ENCODE measurements at regions not wholly inside any gene's neighbourhood (a gene's known extent, or its start where the extent isn't known, plus 50 kb on each side); places are given as distances from the start of the nearest gene placed in this dataset.

- DNase-seq (ENCODE audit: low read depth in 2 of 2): no peak
Measured at GRCh38 chr3:187822402-187822801, 77.1 kb upstream of the BCL6 start.

GRCh38 chr3:187823746-187824145 lies 78.5 kb upstream of the BCL6 start:
- no peak for DNase-seq (ENCODE audit: low read depth in 2 of 2)

DNA sequence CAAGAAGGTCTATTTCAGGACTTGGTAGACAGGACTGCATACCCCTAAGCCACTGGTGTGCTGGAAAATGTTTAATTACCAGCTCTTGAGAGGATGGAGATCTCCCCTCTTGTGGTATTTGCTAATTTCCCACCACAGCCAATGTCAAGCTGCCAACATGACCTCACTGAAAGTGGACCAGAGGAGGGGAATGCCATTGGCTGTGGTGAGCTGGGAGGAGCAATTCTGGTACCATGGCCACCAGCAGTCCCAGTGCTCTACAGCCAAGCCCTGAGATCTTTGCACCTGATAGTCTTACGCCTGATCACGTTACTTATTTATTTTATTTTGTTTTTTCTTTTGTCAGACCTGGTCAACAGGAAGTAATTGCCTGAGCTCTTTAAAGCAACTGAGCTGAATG lies 82.5 kb upstream of the BCL6 start:
- no peak for DNase-seq (ENCODE audit: low read depth in 2 of 2)

DNA sequence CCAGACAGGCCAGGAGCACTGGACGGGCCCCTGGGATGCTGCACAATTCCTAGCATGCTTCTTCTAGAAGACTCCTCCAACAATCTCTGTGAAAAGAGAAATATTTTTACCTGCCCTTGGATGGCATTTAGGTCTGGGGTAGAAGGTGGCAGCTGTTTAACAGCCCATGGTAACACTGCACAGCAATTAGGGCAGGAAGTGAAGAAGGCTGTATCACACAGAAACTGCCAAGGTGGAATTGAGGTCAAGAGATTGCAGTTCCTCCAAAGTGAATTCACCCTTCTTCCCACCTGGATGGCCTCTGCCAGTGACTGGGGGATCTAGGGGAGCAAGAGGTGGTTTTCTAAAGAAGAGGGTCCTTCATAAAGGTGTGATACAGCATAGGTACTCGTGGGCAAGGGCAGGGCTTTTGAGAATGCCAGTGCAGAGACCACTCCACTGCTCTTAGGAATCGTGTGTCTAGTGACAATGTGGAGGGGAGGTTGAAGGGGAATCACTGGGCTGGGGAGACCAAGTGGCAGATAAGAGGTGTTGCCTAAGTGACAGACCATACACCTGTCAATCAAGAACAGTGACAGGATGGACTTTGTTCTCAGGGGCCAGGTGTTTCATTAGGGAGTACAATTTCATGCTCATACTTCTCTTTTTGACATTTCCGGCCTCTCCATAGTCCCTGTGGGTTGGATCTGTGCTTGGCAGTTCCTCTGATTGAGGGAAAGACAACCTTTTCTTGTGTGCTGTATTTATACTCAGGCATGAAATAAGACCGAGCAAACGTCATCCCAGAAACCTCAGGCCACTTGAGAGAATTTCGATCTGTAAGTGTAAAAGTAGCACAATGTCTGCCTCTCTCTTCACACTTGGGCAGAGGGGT lies 83.5 kb upstream of the BCL6 start:
- DNase-seq (ENCODE audit: low read depth in 2 of 2): no peak

- no peak for DNase-seq (ENCODE audit: low read depth in 2 of 2)
Measured at GRCh38 chr3:187830181-187830580, 84.9 kb upstream of the BCL6 start.

DNA sequence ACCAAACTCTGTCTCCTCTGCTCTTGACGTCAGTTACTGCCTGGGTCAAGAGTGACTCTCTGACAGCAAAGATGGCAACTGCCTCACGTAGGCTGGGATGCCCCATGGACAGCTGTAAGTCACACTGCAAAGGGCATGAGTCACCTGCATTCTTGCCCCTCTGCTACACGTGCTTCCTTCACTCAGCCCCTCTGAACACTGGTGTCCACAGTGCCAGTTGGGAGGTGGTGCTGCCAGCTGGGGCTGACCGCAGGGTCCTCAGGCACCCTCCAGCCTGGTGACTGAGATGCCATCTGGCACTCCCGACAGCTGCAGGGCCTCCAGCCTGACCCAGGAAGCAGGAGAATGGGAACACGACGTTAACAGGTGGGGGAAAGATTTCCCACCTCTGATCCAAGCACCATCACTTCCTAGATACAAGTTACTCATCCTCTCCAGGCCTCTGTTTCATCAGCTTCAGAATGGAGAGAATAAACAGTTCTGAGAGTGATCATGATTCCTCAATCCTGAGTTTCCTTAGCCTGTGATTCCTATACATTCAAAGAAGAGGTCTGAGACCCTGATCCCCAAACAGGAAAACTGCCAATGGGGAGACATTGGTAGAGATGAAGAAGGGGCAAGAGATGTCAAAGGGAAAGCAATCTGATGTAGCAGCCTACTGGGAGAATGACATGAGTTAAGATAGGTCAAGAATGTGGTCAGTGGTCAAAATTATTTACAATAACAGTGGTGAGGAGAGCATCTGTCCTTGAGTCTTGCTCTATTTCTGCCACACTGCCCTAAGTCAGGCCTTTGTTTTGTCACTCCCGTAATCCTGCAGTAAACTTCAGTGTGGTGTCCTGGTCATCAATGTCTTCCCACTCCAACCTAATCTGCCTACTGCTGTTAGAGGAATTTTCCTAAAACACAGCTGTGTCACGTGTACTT lies 86.1 kb upstream of the BCL6 start:
- no peak for DNase-seq (ENCODE audit: low read depth in 2 of 2)

DNA sequence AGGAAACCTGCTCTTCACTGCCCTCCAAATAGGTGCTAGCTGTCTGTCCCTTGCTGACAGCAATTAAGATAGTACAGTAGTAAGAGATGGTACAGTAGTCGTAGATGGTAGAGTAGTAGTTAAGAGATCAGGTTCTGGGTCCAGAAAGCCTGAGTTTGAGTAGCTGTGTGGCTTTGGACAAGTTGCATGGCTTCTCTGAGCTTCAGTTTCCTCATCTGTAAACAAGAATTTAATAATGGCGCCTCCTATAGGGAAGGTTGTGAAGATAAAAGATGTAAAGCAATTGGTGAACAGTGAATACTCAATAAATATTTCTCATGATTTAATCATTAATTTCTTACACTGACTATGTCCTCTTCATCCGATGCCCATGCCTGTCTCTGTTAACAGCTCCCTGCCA lies 86.9 kb upstream of the BCL6 start:
- no peak for DNase-seq (ENCODE audit: low read depth in 2 of 2)

DNA sequence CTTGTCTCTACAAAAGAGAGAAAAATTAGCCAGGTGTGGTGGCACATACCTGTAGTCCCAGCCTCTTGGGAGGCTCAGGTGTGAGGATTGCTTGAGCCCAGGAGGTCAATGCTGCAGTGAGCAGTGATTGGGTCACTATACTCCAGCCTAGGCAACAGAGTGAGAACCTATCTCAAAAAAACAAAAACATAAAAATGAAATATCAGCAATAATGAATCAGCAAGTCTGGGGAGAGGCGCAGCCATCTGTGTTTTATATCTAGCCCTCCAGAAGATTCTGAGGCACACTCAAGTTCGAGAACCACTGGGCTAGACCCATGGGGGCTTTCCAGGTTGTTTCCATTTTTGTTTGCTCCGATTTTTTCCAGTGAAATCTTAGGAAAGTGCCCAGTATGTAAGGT lies 88.1 kb upstream of the BCL6 start:
- no peak for DNase-seq (ENCODE audit: low read depth in 2 of 2)

DNA sequence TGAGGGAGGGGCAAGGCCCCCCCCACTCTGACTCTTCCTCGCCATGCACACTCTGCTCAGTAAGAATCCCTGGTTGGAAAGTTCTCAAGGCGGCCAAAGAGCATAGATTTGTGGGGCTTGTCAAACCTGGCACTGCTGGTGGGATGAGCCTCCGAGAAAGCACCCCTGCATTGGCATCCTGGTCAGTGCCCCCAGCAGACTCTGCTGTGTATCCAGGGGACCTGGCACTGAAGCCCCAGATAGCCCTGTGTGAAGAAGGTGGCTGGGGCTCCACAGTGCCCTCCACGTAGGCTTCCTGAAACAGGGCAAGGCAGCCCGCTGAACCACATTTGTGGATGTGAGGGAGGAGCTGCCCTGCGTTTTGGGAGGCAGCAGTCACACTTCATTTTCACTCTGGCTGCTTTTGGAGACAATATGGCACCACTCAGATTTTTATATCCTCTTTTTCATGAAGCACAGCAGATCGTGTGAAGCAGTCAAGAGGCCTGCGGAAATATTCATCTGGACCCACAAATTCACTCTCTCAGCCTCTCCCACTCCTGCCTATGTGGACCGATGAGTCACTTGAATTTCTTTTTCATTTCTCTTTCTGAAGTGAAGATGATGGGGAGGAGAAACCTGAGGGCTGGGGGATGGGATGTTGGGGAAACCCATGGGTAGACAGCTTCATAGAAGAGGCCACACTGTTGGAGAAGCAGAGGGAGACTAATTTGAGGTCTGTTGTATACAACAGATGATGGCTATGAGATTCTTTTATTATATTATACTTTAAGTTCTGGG lies 88.7 kb upstream of the BCL6 start:
- no peak for DNase-seq (ENCODE audit: low read depth in 2 of 2)

DNA sequence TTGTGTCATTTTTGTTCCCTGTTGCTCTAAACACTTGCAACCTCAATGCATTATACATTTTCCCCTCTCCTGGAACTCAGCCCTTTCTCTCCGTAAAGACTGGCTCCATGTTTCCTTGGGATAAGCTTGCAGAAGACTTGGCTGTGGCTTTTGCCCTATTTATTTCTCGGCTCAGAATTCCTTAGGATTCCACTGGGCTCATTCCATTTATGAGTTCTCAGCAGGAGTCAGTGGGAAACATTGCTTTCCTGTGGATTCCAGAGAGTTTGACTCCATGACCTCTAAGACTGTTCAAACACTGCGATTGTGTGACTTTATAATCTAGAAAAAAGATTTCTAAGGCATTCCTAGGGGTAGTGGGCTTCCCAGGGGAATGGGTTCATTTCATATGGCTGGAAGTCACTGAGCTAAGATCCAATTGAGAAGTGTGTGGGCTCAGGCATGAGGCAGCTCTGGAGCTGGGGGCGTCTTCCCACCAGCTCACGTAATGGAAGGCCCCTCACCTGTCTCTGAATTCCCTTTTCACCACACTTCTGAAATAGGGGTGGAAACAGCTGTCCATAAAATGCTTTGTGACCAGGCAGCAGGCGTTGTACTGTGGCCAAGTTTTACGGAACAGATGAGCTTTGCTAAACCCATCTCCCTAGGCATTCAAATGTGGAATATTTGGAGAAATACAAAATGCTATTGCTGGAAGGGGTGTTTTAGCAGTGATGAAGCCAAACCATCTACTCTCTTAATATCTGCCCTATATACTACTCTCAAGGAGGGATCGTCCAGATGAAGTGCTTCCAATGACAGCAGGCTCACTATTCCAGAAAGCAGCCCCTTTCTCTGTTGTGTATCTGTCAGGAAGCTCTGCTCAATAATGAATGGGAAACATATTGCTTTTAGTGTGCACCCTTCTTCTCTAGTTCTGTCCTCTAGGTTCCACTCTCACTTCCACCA lies 91.8 kb upstream of the BCL6 start:
- no peak for DNase-seq (ENCODE audit: low read depth in 2 of 2)

- no peak for DNase-seq (ENCODE audit: low read depth in 2 of 2)
Measured at GRCh38 chr3:187838016-187838540, 92.8 kb upstream of the BCL6 start.

DNA sequence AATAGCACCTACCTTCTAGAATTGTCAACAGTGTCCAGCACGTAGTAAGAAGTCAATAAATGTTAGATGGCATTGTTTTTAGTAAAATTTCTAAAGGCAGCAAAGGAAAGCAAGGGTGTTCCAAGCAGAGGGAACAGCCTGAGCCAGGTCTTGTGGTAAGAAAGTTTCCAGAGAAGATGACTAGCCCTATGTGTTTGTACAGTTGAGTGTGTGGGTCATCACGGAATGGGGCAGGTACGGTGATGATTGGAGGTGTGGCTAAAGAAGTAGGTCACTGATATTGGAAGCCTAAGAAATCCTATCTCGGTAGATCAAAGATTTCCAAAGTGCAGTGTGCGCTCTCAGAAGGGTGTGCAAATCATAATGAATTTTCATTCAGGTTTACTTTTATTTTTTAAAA lies 94.2 kb upstream of the BCL6 start:
- DNase-seq (ENCODE audit: low read depth in 2 of 2): no peak

DNA sequence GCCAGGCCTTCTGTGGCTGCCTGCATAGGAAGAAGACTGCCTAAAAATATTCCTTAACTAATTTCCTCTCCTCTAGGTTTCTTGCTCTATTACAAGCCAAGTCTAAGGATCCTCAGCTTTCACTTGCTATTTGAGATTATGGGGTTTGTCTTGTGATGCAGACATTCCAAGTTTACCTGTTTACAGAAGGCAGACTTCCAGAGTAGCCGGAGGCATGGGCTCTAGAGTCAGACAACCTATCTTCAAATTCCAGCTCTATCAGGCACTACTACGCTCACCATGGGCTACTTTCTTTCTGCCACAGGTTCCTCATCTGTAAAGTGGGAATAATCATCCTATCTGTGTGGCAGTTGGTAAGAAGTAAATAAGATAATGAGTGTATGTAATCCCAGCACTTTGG lies 95.6 kb upstream of the BCL6 start:
- no peak for DNase-seq (ENCODE audit: low read depth in 2 of 2)

- no peak for DNase-seq (ENCODE audit: low read depth in 2 of 2)
Measured at GRCh38 chr3:187841560-187841959, 96.3 kb upstream of the BCL6 start.

DNA sequence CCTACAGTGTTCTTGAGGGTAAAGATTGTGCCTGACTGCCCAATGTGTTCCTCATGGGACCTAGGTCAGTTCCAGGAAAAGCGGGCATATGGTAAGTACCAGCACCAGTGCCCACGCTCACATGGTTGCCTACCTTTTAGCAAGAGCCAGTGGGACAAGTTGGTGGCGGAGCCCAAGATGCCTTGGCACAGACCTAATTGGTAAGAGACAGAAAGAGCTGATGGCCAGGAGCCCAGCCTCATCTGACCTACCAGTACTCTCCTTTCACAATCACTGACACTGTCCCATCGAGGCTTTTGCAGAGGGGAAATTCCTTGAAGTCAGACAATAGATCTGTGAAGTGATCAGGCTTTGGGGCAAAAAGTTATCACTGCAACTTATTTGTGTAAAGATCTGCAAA lies 98.4 kb upstream of the BCL6 start:
- no peak for DNase-seq (ENCODE audit: low read depth in 2 of 2)

DNA sequence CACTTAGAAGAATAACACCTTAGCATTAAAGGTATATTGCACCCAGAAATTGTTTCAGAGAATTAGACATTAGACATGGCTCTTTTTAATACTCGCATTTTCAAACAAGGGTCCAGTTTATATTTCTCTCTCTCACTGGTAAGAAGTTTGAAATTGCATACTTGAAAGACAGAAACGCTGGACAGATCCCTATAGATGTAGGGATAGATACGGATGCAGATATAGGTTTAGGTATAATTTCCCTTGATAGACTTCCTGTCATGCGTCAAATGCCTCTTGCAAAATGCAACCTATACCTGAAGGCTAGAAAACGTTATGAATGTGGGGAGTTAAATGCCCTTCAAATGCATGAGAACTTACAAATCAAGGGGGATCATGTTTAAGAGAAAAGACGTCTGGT lies 99.4 kb upstream of the BCL6 start:
- DNase-seq (ENCODE audit: low read depth in 2 of 2): no peak

DNA sequence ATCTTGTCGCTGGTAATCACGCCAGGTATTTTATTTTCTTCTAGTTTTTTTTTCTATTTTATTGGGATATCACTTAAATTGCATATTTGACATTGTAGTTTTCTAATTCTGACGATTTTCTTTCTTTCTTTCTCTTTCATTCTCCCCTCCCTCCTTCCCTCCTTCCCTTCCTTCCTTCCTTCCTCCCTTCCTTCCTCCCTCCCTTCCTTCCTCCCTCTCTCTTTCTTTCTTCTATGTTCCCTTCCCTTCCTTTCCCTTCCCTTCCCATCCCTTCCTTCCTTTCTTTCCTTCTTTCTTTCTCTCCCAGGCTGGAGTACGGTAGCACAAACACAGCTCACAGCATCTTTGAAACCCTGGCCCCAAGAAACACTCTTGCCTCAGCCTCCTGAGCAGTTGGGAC lies 100.6 kb upstream of the BCL6 start:
- DNase-seq (ENCODE audit: low read depth in 2 of 2): no peak

DNA sequence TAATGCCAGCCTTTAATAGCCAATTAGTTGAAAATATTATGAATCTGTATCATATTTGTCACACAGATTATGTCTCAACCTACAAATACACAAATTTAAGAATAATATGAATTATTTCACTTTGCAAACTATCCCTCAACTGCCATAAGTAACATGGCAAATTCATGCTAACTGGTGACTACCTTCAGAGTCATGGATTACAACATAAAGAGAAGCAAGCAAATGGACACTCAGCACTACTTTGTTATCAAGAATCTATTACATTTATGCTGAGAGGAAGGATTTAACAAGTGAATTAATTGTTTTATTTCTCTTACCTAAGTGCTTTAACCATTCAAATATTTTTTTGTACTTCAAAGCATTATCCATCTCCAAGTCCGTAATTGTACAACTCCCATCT lies 103.1 kb upstream of the BCL6 start:
- DNase-seq (ENCODE audit: low read depth in 2 of 2): no peak

DNA sequence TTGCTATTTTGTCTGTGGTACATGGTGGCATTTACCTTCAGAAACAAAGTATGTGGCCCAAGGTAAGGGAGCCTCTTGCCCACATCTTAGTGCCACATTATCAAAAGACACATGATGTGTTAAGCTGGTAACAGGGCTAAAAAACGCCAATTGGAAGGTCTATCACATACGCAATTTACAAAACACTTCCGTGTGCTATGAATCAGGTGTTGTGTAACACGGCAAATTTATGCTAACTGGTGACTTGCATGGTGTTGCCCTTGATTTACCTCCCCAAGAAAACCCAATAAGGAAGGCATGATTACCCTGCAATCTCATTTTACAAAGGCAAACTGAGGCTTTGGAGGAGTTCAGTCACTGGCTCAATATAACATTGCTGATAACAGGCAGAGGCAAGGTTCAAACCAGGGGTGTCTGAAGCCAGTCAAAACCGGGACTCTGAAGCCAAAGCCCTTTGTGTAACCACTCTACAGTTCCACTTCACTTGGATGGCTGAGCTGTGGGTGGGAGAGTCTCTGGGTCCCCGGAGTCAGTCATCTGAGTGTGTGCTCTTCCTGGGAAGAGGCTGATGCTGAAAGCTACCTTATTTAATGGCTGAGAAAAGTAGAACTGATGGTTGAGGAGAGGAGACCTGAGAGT lies 103.9 kb upstream of the BCL6 start:
- no peak for DNase-seq (ENCODE audit: low read depth in 2 of 2)

DNA sequence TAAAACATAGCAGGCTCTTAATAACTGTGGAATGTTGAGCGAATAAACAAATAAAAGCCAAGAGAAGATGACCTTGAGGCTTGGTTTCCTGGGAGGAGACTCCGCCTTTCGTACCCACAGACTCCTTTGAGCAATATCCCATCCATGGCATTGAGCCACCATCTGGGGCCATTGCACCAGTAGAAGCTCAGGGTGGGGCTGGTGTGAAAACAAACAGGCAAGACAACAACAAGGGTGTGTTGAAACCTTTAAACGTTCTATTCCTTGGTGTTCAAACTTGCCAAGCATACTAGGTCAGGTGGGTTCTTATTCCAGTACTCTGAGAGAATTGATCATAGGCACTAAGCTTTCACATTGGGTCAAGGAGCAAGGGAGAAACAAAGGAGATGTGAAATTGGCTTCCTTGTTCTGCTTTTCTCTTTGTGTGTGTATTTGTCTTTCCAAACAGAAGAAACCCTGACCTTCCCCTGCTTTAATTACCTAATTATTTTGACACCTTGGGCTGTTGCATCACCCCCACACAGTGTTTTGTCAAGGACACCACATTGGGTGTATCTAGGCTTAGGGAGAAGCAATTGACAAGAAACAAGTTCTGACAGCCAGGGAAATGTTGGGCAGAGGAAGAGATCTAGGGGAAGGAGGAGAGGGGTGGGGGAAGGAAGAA lies 105.1 kb upstream of the BCL6 start:
- no peak for DNase-seq (ENCODE audit: low read depth in 2 of 2)
